H9 (cell line): ENCODE measurements at regions not wholly inside any gene's neighbourhood (a gene's known extent, or its start where the extent isn't known, plus 50 kb on each side); places are given as distances from the start of the nearest gene placed in this dataset.
A peak's percentile ranks its signal among the peaks of the same experiment; 100 is the strongest.

Experiments used
- DNase-seq: peaks from one replicate; pipeline ENCODE4 v3.0.0-alpha.2; 2017
- H2AFZ ChIP-seq: one replicate; pipeline ENCODE4 v1.6.1; 2013; ENCODE audit warnings: mild to moderate bottlenecking, low read length, control low read depth, moderate library complexity
- H2AK5ac ChIP-seq: 2 replicates; pipeline ENCODE4 v1.6.1; 2013; ENCODE audit warnings: low read length, control low read depth, mixed read lengths; ENCODE audit not compliant: insufficient read length
- H2BK120ac ChIP-seq: one replicate; pipeline ENCODE4 v1.6.1; 2013; ENCODE audit warnings: low read depth, mild to moderate bottlenecking, low read length, control low read depth, inconsistent platforms; ENCODE audit not compliant: poor library complexity, severe bottlenecking
- H2BK12ac ChIP-seq: 2 replicates; pipeline ENCODE4 v1.6.1; 2013; ENCODE audit warnings: low read length, control low read depth, mixed read lengths, low read depth; ENCODE audit not compliant: insufficient read length
- H2BK15ac ChIP-seq: 2 replicates; pipeline ENCODE4 v1.6.1; 2013; ENCODE audit warnings: low read depth, low read length, control low read depth
- H2BK20ac ChIP-seq: one replicate; pipeline ENCODE4 v1.6.1; 2013; ENCODE audit warnings: low read depth, mild to moderate bottlenecking, low read length, control low read depth, inconsistent platforms; ENCODE audit not compliant: poor library complexity, severe bottlenecking
- H2BK5ac ChIP-seq: 2 replicates; pipeline ENCODE4 v1.6.1; 2013; ENCODE audit warnings: low read length, control low read depth, mixed read lengths; ENCODE audit not compliant: insufficient read length
- H3K14ac ChIP-seq: 2 replicates; pipeline ENCODE4 v1.6.1; 2013; ENCODE audit warnings: low read length, control low read depth; ENCODE audit not compliant: insufficient read depth
- H3K18ac ChIP-seq: 2 replicates; pipeline ENCODE4 v1.6.1; 2013; ENCODE audit warnings: low read depth, mild to moderate bottlenecking, mixed read lengths, low read length, control low read depth; ENCODE audit not compliant: insufficient read length
- H3K23ac ChIP-seq: 2 replicates; pipeline ENCODE4 v1.6.1; 2013; ENCODE audit warnings: low read length, control low read depth, mixed read lengths, low read depth; ENCODE audit not compliant: insufficient read length
- H3K23me2 ChIP-seq: 2 replicates; pipeline ENCODE4 v1.6.1; 2013; ENCODE audit warnings: low read depth, mild to moderate bottlenecking, mixed read lengths, low read length, control low read depth; ENCODE audit not compliant: insufficient read length, poor library complexity, severe bottlenecking
- H3K27ac ChIP-seq: 2 replicates; pipeline ENCODE4 v1.5.1; 2013; ENCODE audit warnings: low read length, control low read depth, mixed read lengths, low read depth; ENCODE audit not compliant: insufficient read length
- H3K27me3 ChIP-seq: 2 replicates; pipeline ENCODE4 v1.6.1; 2013; ENCODE audit warnings: low read length, control low read depth, inconsistent platforms; ENCODE audit not compliant: insufficient read depth
- H3K4ac ChIP-seq: 2 replicates; pipeline ENCODE4 v1.6.1; 2013; ENCODE audit warnings: low read depth, mild to moderate bottlenecking, control low read depth, inconsistent platforms, low read length, moderate library complexity
- H3K4me1 ChIP-seq: 2 replicates; pipeline ENCODE4 v1.6.1; 2013; ENCODE audit warnings: low read length, control low read depth, inconsistent platforms; ENCODE audit not compliant: insufficient read depth
- H3K4me2 ChIP-seq: 2 replicates; pipeline ENCODE4 v1.6.1; 2013; ENCODE audit warnings: low read length, control low read depth, mixed read lengths; ENCODE audit not compliant: insufficient read length, insufficient read depth
- H3K56ac ChIP-seq: 2 replicates; pipeline ENCODE4 v1.6.1; 2013; ENCODE audit warnings: low read depth, mild to moderate bottlenecking, mixed read lengths, low read length, control low read depth; ENCODE audit not compliant: insufficient read length
- H3K79me1 ChIP-seq: 2 replicates; pipeline ENCODE4 v1.6.1; 2013; ENCODE audit warnings: low read depth, mild to moderate bottlenecking, moderate library complexity, low read length, control low read depth, inconsistent platforms; ENCODE audit not compliant: insufficient read depth, poor library complexity, severe bottlenecking
- H3K79me2 ChIP-seq: 2 replicates; pipeline ENCODE4 v1.6.1; 2013; ENCODE audit warnings: low read length, control low read depth, inconsistent platforms; ENCODE audit not compliant: insufficient read depth
- H3K9ac ChIP-seq: 2 replicates; pipeline ENCODE4 v1.6.1; 2013; ENCODE audit warnings: low read length, control low read depth, mixed read lengths; ENCODE audit not compliant: insufficient read length; ENCODE audit errors: extremely low read depth
- H3K9me3 ChIP-seq: one replicate; pipeline ENCODE4 v1.6.1; 2013; ENCODE audit warnings: low read depth, low read length, inconsistent platforms; ENCODE audit not compliant: control insufficient read depth
- H3T11ph ChIP-seq: one replicate; pipeline ENCODE4 v1.6.1; 2013; ENCODE audit warnings: mild to moderate bottlenecking, low read length, control low read depth, inconsistent platforms
- H4K20me1 ChIP-seq: one replicate; pipeline ENCODE4 v1.6.1; 2013; ENCODE audit not compliant: control insufficient read depth, insufficient read length, insufficient read depth
- H4K5ac ChIP-seq: 2 replicates; pipeline ENCODE4 v1.6.1; 2013; ENCODE audit warnings: low read depth, mild to moderate bottlenecking, mixed read lengths, low read length, control low read depth; ENCODE audit not compliant: insufficient read length
- H4K8ac ChIP-seq: replicated peaks from 2 replicates; pipeline ENCODE4 v1.6.1; 2013; ENCODE audit warnings: low read length, control low read depth, mixed read lengths, low read depth; ENCODE audit not compliant: insufficient read length
- H4K91ac ChIP-seq: 2 replicates; pipeline ENCODE4 v1.6.1; 2013; ENCODE audit warnings: low read depth, mild to moderate bottlenecking, moderate library complexity, mixed read lengths, low read length, control low read depth; ENCODE audit not compliant: insufficient read length
- H3K27ac Mint-ChIP-seq, 3 experiments: 2 replicates in 2 of 3; 3 replicates in 1 of 3; pipeline ENCODE4 v1.8.0; 2020 to 2021; ENCODE audit warnings: mixed read lengths in 3 of 3, mild to moderate bottlenecking in 1 of 3, moderate library complexity in 1 of 3
- H3K27me3 Mint-ChIP-seq: 2 replicates; pipeline ENCODE4 v1.8.0; 2021; ENCODE audit warnings: low read depth, mild to moderate bottlenecking, moderate library complexity, mixed read lengths
- H3K36me3 Mint-ChIP-seq, 3 experiments: 2 replicates in 2 of 3; 3 replicates in 1 of 3; pipeline ENCODE4 v1.8.0; 2020 to 2021; ENCODE audit warnings: low read depth in 3 of 3, mixed read lengths in 3 of 3; ENCODE audit not compliant: insufficient read depth in 1 of 3
- H3K4me1 Mint-ChIP-seq, 2 experiments: 2 replicates each; pipeline ENCODE4 v1.8.0; 2020; ENCODE audit warnings: mixed read lengths in 2 of 2
- H3K4me3 Mint-ChIP-seq, 2 experiments: 2 replicates in 1 of 2; 3 replicates in 1 of 2; pipeline ENCODE4 v1.8.0; 2020 to 2021; ENCODE audit warnings: mild to moderate bottlenecking in 2 of 2, mixed read lengths in 2 of 2, moderate library complexity in 1 of 2
- H3K9me3 Mint-ChIP-seq, 2 experiments: 2 replicates in 1 of 2; 3 replicates in 1 of 2; pipeline ENCODE4 v1.8.0; 2020; ENCODE audit warnings: mild to moderate bottlenecking in 2 of 2, mixed read lengths in 2 of 2, moderate library complexity in 1 of 2
- WGBS: extraction: QIAGEN DNeasy Blood & Tissue Kit; methylation state at CpG from one replicate; pipeline ENCODE4 v1.1.7; 2013; ENCODE audit warnings: missing lambda C conversion rate, low lambda C conversion rate, mixed read lengths; ENCODE audit not compliant: insufficient read length; ENCODE audit errors: extremely low coverage; 5-methylcytosine and 5-hydroxymethylcytosine counted together
- TF ChIP-seq, protein P1 (sequence below): fragments of 200-600 bp; sonication (generic); conservative IDR thresholded peaks from 3 replicates; pipeline ENCODE4 v1.8.0; 2021; ENCODE audit warnings: antibody characterized with exemption, mild to moderate bottlenecking

GRCh38 chr14:97946641-97947040 lies 1149.5 kb downstream of the VRK1 start:
- no peak overlapping the region for H4K5ac ChIP-seq
- no peak overlapping the region for H3K4me2 ChIP-seq
- no peak overlapping the region for H3K23ac ChIP-seq
- no peaks in the 10 kb centered on the region for H3K23me2 ChIP-seq
- no peak overlapping the region for H2BK20ac ChIP-seq
- no peak overlapping the region for H2AK5ac ChIP-seq
- TF ChIP-seq, protein P1, sequence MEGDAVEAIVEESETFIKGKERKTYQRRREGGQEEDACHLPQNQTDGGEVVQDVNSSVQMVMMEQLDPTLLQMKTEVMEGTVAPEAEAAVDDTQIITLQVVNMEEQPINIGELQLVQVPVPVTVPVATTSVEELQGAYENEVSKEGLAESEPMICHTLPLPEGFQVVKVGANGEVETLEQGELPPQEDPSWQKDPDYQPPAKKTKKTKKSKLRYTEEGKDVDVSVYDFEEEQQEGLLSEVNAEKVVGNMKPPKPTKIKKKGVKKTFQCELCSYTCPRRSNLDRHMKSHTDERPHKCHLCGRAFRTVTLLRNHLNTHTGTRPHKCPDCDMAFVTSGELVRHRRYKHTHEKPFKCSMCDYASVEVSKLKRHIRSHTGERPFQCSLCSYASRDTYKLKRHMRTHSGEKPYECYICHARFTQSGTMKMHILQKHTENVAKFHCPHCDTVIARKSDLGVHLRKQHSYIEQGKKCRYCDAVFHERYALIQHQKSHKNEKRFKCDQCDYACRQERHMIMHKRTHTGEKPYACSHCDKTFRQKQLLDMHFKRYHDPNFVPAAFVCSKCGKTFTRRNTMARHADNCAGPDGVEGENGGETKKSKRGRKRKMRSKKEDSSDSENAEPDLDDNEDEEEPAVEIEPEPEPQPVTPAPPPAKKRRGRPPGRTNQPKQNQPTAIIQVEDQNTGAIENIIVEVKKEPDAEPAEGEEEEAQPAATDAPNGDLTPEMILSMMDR: no peak
- Mint-ChIP-seq H3K36me3 (no peaks in the 10 kb centered on the region; a peak in 2 of 7 replicates), H3K9me3 (no peaks in the 10 kb centered on the region; a peak in 1 of 5 replicates), H3K27me3 (peaks cover 2% of the 10 kb centered on the region; the same call in 1 of the 2 replicates), H3K27ac (peak overlapping the region in 1 of 3 experiments; percentile 23; a peak in 1 of 7 replicates), H3K4me1 (peaks cover 17 to 19% of the 10 kb centered on the region in 2 experiments), H3K4me3 (no peak overlapping the region)
- no peak overlapping the region for H2BK120ac ChIP-seq
- H3K27me3 ChIP-seq: no peaks in the 10 kb centered on the region
- no peaks in the 10 kb centered on the region for H3K79me1 ChIP-seq
- H3K9ac ChIP-seq: no peak overlapping the region
- no peaks in the 10 kb centered on the region for H3K4me1 ChIP-seq
- H3T11ph ChIP-seq: no peak overlapping the region
- no peak overlapping the region for H3K18ac ChIP-seq
- H3K14ac ChIP-seq: no peak overlapping the region
- H4K91ac ChIP-seq: no peak overlapping the region
- H3K9me3 ChIP-seq: no peaks in the 10 kb centered on the region
- H3K79me2 ChIP-seq: no peaks in the 10 kb centered on the region
- no peak overlapping the region for H3K4ac ChIP-seq
- no peaks in the 10 kb centered on the region for H4K20me1 ChIP-seq
- no peak overlapping the region for H2BK15ac ChIP-seq
- no peak overlapping the region for H3K27ac ChIP-seq
- no peak overlapping the region for H2AFZ ChIP-seq
- H2BK5ac ChIP-seq: no peak overlapping the region
- no CpG with 5 or more reads among the region's 9 CpGs for WGBS
- H2BK12ac ChIP-seq: no peak overlapping the region
- no peak overlapping the region for H4K8ac ChIP-seq
- H3K56ac ChIP-seq: no peak overlapping the region
- no peak for DNase-seq
